Activated naive CD8-positive, alpha-beta T cell treated with anti-CD3 and anti-CD28 coated beads, Interleukin-2, amount 50 U/mL, for 24 hours (primary cell): ENCODE measurements at regions not wholly inside any gene's neighbourhood (a gene's known extent, or its start where the extent isn't known, plus 50 kb on each side); places are given as distances from the start of the nearest gene placed in this dataset.
"Not testable (repeated sequence)": the region's sequence is repeated elsewhere in the genome, so short reads cannot be mapped to it uniquely, and the experiment has no call there.

Experiments
- ATAC-seq: fragments of 150-1000 bp; cut with Tn5 transposase; one replicate; pipeline ENCODE4 v1.10.0; 2021
- DNase-seq: peaks from one replicate; pipeline ENCODE4 v3.0.0; 2021
- H3K27ac Mint-ChIP-seq: one replicate; pipeline ENCODE4 v1.8.0; 2021; ENCODE audit warnings: mild to moderate bottlenecking, mixed read lengths
- H3K27me3 Mint-ChIP-seq: one replicate; pipeline ENCODE4 v1.8.0; 2021; ENCODE audit warnings: mixed read lengths
- H3K36me3 Mint-ChIP-seq: one replicate; pipeline ENCODE4 v1.8.0; 2021; ENCODE audit warnings: low read depth, mixed read lengths
- H3K4me1 Mint-ChIP-seq: one replicate; pipeline ENCODE4 v1.8.0; 2021; ENCODE audit warnings: mixed read lengths
- H3K4me3 Mint-ChIP-seq: one replicate; pipeline ENCODE4 v1.8.0; 2021; ENCODE audit warnings: mild to moderate bottlenecking, moderate library complexity, mixed read lengths
- H3K9me3 Mint-ChIP-seq: one replicate; pipeline ENCODE4 v1.8.0; 2021; ENCODE audit warnings: mixed read lengths

- no peak for ATAC-seq
- Mint-ChIP-seq H3K36me3 (peaks cover 9% of the 10 kb centered on the region), H3K4me1 (peaks cover 42% of the 10 kb centered on the region), H3K27me3 (no peaks in the 10 kb centered on the region), H3K9me3 (no peaks in the 10 kb centered on the region), H3K27ac (no peak overlapping the region), H3K4me3 (no peak overlapping the region)
- DNase-seq: no peak
These were observed 55.9 kb upstream of the ATP5PO start for GRCh38 chr21:33971492-33972013.

DNA sequence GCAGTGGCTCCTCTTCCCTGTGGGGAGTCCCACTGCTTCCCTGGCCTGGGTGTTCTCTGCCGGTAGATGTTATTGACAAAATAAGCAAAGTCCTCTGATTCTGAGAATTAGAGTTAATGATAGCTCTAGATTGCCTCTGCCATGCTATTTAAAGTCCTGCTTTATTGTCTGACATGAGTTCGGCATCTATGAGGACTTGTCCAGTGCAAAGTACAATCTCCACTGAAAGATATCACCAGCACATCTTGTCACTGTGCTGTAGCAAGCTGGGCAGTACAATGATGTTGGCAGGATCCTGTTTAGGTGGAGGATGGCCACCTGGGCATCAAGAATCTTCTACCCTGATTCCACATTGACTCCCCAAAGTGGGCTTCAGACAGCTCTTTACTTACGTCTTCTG, 54.0 kb upstream of the ATP5PO start:
- no peaks in the 10 kb centered on the region for H3K9me3 Mint-ChIP-seq
- no peaks in the 10 kb centered on the region for H3K27me3 Mint-ChIP-seq
- no peak overlapping the region for H3K4me3 Mint-ChIP-seq
- H3K4me1 Mint-ChIP-seq: peaks cover 26% of the 10 kb centered on the region
- no peak for ATAC-seq
- peaks cover 7% of the 10 kb centered on the region for H3K36me3 Mint-ChIP-seq
- H3K27ac Mint-ChIP-seq: no peak overlapping the region
- DNase-seq: no peak

- Mint-ChIP-seq H3K27me3 (no peaks in the 10 kb centered on the region), H3K4me3 (no peak overlapping the region), H3K9me3 (no peaks in the 10 kb centered on the region), H3K27ac (no peak overlapping the region), H3K36me3 (peaks cover 7% of the 10 kb centered on the region), H3K4me1 (peaks cover 23% of the 10 kb centered on the region)
- ATAC-seq (no peak), DNase-seq (no peak)
These were observed 53.4 kb upstream of the ATP5PO start for GRCh38 chr21:33968995-33969348.

GRCh38 chr21:33968080-33968994, 52.7 kb upstream of the ATP5PO start:
- peak; percentile 54 for ATAC-seq
- Mint-ChIP-seq H3K27ac (peak overlapping the region; percentile 11), H3K9me3 (no peaks in the 10 kb centered on the region), H3K4me3 (no peak overlapping the region), H3K27me3 (no peaks in the 10 kb centered on the region), H3K4me1 (peaks cover 23% of the 10 kb centered on the region), H3K36me3 (peaks cover 7% of the 10 kb centered on the region)
- no peak for DNase-seq

DNA sequence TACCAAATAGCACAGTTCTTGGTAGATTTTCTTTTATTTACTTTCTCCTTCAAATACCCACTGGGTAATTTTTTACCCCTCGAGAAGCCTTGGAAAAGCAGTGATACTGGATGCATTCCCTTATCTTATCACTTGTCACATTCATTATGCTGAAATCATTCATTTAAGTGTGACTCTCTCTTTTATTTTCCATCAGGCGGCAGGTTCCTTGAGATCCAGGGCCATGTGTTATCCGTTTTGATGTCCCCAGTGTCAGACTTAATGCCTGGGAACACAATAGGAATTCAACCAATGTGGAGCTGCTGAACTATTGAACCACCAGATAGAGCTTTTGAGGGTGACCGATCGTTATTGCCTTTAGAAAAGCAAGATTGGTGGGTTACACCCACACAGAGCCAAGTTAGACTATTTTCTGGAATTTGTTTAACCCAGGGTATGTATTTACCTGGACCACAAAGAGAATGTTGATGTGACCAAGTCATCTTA, 51.5 kb upstream of the ATP5PO start:
- peaks cover 15% of the 10 kb centered on the region for H3K4me1 Mint-ChIP-seq
- H3K9me3 Mint-ChIP-seq: no peaks in the 10 kb centered on the region
- DNase-seq (no peak), ATAC-seq (no peak)
- H3K4me3 Mint-ChIP-seq: no peak overlapping the region
- no peaks in the 10 kb centered on the region for H3K27me3 Mint-ChIP-seq
- no peak overlapping the region for H3K27ac Mint-ChIP-seq
- H3K36me3 Mint-ChIP-seq: peaks cover 13% of the 10 kb centered on the region

GRCh38 chr21:33966324-33966949, 50.8 kb upstream of the ATP5PO start:
- no peaks in the 10 kb centered on the region for H3K9me3 Mint-ChIP-seq
- DNase-seq: no peak
- peaks cover 13% of the 10 kb centered on the region for H3K36me3 Mint-ChIP-seq
- no peak overlapping the region for H3K4me3 Mint-ChIP-seq
- H3K27ac Mint-ChIP-seq: no peak overlapping the region
- peaks cover 12% of the 10 kb centered on the region for H3K4me1 Mint-ChIP-seq
- ATAC-seq: no peak
- no peaks in the 10 kb centered on the region for H3K27me3 Mint-ChIP-seq

DNA sequence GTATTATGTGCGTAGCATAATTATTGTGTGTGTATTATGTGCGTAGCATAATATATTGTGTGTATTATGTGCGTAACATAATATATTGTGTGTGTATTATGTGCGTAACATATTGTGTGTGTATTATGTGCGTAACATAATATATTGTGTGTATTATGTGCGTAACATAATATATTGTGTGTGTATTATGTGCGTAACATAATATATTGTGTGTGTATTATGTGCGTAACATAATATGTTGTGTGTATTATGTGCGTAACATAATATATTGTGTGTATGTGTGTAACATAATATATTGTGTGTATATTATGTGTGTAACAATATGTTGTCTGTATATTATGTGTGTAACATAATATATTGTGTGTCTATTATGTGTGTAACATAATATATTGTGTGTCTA, 50.1 kb upstream of the ATP5PO start:
- H3K4me3 Mint-ChIP-seq, DNase-seq, ATAC-seq, H3K27me3 Mint-ChIP-seq, H3K9me3 Mint-ChIP-seq, H3K27ac Mint-ChIP-seq: not testable (repeated sequence)
- Mint-ChIP-seq H3K36me3 (peaks cover 17% of the 10 kb centered on the region), H3K4me1 (peaks cover 11% of the 10 kb centered on the region)
